SKM-1 treated with dmso at 0.1 percent for 144 hours (cell line): ENCODE measurements at regions not wholly inside any gene's neighbourhood (a gene's known extent, or its start where the extent isn't known, plus 50 kb on each side); places are given as distances from the start of the nearest gene placed in this dataset.
A peak's percentile ranks its signal among the peaks of the same experiment; 100 is the strongest.

Experiments used
- DNase-seq: peaks from one replicate; lab custom pipeline; 2025; ENCODE audit not compliant: unreplicated experiment; lab: John Stamatoyannopoulos, UW

DNA sequence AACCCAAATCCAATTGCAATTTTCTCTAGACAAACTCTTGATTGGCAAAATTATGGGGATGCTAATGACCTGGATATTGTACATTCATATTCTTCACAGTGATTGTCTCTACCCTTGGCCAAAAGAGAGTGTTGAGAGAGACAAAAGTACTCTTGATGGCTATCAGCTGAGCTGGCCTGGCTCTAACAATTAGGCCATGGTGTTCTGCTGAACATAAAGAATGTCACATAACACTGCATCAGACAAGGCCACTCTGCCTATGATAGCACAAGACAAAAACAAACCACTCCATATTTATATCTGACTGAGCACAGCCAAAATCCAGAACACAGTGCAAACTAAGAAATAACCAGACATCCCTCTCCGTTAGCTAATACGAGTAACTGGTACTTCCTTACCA, 101.7 kb downstream of the ADAMTS1 start:
- no peak for DNase-seq

DNA sequence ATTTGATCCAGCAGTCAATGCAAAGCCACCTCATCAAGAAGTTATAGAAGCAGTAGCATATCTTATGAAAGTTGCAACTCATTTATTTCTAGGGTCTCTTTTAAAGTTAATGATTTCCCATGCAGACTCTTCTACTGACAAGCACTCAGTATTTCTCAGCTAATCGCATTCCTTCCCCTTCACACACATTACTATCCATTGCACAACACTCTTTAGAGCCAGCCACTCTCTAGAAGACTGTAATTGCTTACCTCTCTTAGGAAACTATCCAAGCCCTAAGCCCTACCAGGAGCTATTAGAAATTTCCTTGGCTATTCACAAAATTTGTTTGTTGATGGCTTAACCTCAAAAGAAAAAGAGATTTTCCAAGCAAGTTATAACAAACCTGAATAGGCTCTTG, 106.0 kb downstream of the ADAMTS1 start:
- DNase-seq: peak; percentile 38

DNA sequence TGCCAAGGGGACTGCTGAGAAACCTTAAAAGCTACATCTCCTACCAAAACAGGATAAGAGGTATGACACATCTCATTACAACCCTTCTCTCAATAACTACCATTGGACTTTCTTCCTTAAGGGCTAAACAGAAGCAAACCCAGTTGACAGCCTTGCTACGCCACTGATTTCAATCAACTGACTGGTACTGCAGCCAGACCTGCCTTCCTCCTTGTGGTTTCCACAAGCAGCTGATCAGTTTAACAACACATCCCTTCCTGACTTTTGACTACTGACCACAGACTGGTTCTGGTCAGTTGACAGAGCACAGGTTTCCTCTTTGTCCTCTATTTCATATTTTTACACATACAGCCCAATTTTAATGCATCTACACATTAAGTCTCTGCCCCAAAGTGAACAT, 108.8 kb downstream of the ADAMTS1 start:
- peak; percentile 54 for DNase-seq

DNA sequence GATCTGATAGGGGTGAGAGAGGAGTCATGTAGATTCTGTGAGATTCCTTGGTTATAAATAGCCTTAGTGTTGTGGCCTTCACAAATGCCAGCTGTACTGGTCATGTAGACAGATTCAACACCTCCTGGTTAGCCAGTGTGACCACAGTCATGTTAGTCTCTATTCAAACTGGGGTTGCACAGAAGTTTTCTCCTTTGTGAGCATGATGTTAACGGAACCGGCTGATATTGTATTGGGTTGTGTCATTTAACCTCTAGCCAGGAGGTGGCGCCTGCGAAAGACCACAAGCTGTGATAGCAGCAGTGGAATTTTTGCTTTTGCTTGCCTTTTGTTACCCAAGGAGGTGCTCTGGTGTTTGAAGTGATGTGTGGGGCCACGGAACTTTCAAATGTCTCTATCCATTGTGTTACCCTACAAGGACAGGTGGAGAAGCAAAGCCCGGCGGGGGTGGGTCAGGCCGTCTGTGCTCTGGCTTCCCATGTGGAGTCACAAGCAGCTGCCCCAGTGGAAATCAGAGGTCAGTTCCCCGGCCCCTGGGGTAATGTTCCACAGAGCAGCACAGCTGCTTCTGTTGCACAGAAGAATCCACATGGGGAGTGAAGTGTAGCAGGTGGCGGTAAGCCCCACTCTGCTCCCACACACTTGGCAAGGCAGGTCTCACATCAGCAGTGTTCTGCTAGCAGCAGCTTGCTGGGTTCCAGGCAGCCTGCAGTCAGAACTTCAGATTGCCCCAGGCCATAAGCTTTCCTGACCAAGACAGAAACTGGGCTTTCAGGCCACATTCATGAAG, 112.6 kb downstream of the ADAMTS1 start:
- no peak for DNase-seq

DNA sequence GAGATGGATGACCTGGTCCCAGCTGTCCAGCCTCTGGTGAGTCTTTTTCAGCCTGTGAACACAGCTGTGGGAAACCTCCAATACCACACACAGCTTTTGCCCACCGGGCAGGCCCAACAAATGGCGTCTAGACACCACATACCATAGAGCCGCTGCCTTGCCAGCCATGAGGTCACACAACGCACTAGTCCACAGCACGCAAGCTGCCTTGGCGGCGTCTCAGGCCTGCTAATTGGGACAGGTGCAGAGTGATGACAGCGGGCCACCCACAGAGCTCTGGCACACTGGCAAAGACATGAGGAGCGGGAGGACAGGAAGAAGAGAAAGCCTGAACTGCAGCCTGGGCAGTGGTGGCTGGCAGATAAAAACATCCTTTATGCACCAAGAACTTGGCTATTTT, 125.5 kb downstream of the ADAMTS1 start:
- DNase-seq: no peak

DNA sequence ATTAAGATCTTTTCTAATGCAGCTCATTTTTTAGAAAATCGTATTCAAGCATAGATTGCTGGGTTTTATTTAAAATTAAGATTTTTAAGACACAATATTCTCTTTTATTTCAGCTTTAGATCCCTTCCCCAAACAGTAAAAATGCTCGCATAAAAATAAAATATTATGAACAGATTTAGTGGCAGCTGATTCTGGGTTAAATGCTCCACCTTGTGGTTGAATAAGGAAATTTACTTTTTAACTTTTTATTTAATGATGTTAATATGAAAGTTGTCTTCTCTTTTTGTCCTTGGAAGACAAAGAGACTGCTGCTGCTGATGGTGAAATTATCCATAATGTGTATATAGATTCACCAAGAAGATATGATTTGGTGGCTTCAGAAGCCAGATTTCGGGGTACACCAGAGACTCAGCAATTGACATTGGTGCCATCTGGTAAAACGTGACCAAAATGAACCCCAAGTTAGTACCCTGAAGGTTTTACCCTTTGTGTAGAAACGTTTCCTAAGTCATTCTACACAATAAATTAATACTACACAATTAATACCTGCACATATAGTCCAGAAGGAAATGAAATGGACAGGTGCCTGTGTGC, 128.0 kb downstream of the ADAMTS1 start:
- no peak for DNase-seq

DNA sequence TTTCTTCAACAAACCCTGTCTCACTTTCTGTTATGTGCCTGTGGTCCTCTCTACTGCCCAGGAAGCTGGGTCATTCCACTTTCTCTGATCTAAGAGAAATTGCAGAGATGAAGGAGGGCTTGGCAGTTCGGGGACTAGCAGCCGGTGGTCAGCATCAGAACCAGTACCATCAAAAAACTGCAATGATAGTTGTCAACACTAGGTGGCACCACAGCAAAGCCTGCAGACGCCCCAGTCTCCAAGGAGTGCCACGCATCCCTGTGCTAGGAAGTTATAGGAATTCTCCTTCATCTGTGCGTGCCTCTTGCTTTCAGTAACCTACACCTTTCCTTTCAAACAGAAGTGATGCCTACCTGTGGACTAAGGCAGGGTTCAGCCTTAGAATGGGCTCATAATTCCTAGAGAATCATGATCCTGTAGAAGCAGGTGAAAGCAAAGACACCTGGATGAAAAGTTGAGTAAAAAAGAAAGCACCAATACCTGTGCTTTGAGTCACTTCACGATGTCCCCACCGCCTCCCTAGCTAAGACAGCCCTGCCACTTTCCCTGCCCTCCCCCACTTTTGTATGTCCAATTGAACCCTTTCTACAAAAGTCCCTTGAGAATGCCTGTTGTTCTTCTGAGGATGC, 129.2 kb downstream of the ADAMTS1 start:
- peak; percentile 18 for DNase-seq

DNA sequence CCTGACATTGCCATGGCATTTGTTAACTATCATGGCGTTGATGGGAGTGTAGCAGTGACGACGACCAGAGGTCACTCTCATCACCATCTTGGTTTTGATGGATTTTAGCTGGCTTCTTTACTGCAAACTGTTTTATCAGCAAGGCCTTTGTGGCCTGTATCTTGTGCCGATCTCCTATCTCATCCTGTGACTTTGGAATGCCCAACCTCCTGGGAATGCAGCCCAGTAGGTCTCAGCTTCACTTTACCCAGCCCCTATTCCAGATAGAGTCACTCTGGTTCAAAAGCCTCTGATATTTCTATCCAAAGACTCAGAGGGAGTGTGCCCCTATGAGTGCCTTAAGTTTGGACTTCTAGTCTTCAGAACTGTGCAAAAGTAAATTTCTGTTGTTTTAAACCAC, 130.1 kb downstream of the ADAMTS1 start:
- DNase-seq: no peak

DNA sequence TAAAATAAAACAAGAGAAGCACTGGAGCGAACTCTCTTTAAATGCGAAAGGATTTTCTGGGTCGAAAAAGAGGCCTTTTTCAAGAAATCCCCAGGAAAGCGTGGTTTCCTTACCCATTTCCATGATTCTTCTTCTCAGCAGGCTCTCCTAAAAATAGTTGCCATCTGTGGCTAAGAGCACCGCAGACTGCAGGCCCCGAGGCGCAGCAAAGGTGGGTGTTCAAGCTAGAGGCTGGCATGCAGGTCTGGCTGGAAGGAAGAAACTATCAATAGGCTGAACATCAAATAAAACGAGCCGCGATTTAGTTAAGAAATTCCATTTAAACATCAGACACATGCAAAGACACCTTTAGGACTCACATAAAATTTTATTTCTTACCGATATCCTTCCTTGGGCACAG, 135.1 kb downstream of the ADAMTS1 start:
- DNase-seq: no peak

DNA sequence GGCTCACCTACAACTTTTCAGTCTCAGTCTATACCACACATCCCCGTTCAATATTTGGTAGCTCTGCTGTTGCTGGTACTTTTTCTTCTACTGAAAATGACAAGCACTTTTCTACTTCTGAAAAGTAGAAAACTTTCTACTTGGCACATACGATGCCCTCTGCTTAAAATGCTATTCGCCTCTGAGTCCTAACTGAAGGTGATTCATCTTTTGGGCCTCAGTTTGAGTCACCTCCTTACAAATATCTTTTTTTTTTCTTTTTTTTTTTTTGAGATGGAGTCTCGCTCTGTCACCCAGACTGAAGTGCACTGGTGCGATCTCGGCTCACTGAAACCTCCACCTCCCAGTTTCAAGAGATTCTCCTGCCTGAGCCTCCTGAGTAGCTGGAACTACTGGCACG, 136.0 kb upstream of the CYYR1 start:
- no peak for DNase-seq

DNA sequence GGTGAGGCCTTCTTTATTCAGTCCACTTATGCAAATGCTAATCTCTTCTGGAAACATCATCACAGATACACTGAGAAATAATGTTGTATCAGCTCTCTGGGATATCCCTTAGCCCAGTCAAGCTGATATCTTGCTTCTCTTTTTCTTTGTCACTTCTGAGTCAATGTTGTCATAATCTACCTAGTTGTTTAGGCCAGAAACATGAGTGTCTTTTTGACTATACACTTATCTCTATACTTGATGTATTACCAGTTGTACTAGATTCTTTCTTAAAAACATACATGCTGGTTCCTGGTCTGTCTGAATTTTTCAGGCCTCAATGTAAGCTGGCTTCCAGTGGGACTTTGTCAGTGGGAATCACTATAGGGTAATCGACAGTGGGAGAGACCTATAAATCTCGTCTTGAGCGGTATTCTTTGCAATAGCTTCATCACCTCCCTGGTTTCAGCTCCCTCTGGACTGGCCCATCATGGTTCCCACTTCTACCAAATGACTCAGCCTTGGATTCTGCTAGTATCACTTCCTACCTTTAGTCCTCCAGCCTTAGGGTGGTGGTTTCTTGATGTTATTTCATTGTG, 135.2 kb upstream of the CYYR1 start:
- DNase-seq: no peak

DNA sequence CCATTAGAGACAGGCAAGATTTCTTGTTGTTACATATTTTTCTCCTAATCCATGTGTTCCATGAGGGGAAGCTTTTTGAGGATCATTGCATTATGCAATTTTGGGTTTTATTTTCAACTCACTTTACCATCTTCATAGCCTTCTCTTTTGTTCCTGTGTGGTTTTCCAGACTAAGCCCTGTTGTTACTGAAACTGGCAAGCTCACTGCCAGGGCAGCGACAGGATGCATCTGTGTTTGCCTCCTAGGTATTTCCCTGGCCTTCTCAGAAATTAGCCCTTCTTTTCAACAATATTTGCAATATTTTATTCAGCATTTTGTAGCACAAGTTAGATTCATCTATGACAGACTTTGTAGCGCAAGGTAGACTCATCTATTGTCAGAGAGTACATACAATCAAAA, 134.2 kb upstream of the CYYR1 start:
- DNase-seq: no peak

DNA sequence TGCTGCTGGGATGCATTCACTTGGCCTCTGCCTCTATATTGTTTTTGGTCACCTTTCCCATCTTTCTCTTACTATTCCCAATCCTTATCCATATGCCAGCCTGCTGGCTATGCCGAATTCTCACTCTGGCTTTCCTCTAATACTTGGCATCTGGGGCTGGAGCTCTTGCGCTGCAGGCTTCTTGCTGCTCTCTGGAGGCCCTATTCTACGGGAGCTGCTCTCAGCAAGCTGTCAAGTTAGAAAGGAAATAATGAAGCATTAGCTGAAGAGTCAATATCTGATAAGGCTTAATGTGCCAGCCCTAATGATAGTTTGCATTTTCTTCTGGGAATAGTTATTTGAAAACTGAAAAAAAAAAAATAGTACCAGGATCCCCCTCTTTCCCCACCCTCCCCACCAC, 125.3 kb upstream of the CYYR1 start:
- no peak for DNase-seq

DNA sequence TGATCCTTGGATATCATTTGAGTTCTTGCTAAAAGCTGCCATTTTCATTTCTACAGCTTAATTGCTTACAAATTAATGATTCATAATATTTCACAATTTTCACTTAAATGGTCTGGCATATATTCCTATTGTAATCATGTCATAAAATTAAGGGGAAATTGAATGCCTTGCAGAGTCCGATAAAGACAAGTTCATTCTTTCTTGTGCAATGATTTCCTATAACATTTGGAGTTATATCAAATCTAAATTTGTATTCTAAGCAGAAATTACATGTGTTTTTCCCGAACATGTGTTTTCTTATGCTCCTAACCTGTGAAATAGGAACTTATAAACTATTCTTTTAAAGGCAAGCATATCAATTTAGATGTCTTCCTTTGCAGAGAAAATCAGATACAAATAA, 118.3 kb upstream of the CYYR1 start:
- DNase-seq: no peak

DNA sequence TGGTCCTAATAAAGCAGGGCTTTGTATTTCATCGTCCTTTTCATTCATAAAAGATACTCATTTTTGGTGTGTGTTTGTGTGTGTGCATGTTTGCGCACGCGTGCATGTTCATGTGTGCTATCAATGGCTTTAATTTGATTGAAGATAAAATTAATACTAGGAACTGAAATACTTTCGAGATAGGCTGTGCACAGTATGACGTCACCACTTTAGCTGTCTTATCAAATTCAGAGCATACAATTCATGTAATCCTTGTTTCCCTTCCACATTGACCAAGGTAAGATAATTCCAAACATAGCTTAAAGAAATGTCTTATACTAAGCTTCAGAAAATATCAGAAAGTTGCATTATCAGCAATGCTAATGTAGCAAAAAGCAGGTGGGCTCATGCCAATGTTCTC, 113.6 kb upstream of the CYYR1 start:
- DNase-seq: no peak

DNA sequence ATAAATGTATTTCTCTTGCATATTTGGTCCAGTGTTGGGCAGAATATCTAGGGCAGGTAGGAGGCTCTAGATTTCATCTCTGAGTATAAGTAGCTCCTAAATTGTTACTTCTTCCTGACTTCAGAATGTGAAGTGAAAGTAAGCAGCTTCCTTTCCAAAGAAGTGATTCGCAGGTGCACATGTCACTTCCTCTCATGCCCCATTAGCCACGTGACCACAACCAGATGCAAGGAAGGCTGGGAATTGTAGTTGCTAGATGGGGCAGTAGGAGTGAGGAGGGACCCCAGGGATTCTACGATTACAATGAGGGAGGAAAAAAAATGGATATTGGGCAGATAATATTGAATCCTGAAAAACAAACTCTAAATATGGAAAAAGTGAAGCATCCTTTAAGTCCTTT, 113.2 kb upstream of the CYYR1 start:
- peak; percentile 3 for DNase-seq

DNA sequence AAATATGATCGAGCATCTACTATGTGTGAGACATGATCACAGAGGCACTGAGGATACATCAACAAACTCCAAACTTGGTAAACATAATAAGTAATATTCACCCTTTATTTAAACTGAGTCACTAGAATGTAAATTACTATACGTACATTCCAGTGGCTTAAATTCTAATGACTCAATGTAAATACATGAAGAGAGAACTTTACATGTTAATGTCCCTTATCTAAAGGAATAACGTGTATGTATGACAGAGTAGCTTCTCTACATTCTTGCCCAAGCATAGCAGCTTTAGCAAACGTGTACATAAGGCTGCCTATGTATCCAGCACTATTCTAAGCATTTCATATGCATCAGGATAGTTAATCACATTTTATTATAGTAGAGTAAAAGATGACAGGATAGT, 111.8 kb upstream of the CYYR1 start:
- DNase-seq: no peak

DNA sequence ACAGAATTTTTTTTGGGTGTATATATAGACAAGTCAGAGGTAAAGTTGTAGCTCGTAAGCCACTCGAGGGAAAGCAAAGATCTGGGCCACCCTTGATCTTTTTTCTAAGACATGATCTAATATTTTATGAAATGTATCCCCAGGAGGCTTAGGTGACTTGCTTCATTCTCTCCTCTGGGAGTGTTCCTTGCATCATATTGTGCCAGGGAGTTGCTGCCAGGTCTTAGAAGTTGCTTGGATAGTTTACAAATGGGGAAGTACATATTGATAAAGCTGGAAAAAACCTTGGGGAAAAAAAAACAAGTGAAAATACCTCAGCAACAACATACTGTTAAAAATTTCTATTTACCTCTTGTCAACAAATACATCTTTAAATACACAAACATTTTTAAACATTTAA, 110.9 kb upstream of the CYYR1 start:
- no peak for DNase-seq

DNA sequence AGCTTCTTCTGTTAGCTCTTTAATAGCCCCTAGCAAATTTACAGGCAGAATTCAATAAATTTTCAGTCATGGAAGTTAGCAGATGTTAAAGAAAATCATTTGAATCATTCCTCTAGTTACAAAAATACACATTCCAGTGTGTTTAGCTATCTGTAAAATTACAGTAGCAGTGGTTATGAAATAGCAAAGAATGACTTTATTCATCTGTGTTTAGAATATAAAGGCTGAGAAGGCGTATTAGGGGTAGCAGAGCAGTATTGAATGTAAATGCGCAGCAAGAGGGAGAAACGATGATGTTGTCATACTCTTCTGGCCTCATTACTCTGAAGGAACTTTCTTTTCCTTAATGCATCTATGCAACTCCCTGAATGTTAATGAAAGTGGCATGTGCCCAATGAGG, 106.2 kb upstream of the CYYR1 start:
- no peak for DNase-seq

DNA sequence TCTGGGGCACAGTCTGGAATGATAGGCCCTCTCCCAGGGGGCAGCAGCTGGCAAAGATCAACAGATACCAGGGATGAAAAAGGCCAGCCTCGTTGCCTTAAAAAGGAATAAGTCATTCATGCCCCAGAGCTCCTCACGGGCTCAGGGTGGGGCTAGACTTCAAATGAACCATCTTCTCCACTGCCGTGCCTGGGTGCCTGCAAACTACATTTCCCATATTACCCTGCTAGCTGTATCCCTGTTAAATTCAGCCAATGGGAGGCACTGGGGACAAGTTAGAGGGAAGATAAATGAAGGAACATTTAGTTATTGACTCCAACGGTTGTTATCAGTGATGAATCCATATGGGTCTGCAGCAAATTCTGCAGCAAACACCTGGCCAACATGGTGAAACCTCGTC, 101.2 kb upstream of the CYYR1 start:
- no peak for DNase-seq

DNA sequence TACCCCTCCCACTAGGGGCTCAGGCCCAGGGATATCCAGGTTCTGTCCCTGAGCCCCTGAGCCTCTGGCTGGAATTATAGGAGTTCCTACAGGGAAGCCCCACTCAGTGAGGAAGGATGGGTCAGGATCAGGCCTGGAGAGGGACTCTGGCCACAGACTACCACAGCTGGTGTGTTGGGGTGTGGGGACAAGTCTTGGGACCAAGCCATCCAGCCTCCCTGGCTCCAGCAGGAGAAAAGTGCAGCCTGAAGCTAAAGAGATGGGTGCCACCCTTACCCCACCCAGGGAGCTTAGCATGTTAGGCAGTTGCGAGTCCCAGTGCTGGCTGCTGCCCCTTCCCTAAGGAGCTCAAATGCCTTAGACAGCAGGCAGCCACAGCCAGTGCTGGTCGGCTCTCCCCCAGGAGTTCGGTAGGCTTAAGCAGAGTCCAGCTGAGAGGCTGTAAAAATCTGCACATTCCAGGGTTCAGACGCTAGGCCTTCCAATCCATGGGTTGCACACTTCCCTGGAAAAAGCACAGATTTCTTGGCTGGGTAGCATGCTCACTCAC, 96.2 kb upstream of the CYYR1 start:
- no peak for DNase-seq

DNA sequence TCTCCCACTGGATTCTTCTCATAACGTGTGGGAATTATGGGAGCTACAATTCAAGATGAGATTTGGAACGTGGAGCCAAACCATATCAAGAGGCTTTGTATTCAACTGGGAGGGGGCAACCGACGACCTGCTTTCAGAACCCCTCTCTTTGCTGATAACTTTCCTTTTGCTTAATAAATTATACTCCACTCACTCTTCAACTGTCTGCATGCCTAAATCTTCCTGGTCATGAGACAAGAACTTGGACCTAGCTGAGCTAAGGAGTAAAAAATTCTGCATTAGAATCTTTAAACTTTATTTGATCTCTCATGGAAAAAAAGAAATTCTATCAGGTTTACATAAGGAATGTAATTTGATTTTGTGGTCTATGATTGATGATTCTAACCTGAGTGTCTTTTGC, 86.7 kb upstream of the CYYR1 start:
- no peak for DNase-seq
